ENCODE measurements at regions not wholly inside any gene's neighbourhood (a gene's known extent, or its start where the extent isn't known, plus 50 kb on each side); places are given as distances from the start of the nearest gene placed in this dataset.
"Not testable (repeated sequence)": the region's sequence is repeated elsewhere in the genome, so short reads cannot be mapped to it uniquely, and the experiment has no call there.

DNA sequence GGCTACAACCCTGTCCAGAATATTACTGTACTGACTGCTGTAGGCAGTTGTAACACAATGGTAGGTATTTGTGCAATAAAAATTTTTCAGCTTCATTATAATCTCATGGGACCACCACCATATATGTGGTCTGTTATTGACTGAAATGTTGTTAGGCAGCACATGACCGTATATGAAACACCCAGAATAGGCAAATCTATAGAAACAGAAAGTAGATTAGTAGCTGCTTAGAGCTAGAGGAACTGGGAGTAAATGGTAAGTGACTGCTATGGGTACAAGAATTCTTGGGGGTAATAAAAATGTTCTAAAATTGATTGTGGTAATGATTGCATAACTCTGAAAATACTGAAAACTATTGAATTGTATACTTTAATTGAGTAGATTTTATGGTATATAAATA is 185.7 kb downstream of the ESM1 start:
- Histone ChIP-seq H3K36me3 (ENCODE audit: control insufficient read depth in 2 of 2, insufficient read depth in 2 of 2, low read length in 2 of 2) (no peaks in the 10 kb centered on the region), H3K9ac (ENCODE audit: low read depth in 1 of 2, low read length in 2 of 2) (no peak overlapping the region), H3K27ac (ENCODE audit: low read depth in 2 of 2, low read length in 2 of 2) (no peak overlapping the region), H3K4me1 (ENCODE audit: control insufficient read depth in 2 of 2, insufficient read depth in 2 of 2, low read length in 2 of 2) (no peaks in the 10 kb centered on the region), H3K4me3 (ENCODE audit: low read length in 2 of 2) (no peak overlapping the region), H3K9me3 (ENCODE audit: control insufficient read depth in 2 of 2, low read length in 2 of 2) (no peaks in the 10 kb centered on the region), H3K27me3 (ENCODE audit: control insufficient read depth in 2 of 2, insufficient read depth in 2 of 2, low read length in 2 of 2) (no peaks in the 10 kb centered on the region)

DNA sequence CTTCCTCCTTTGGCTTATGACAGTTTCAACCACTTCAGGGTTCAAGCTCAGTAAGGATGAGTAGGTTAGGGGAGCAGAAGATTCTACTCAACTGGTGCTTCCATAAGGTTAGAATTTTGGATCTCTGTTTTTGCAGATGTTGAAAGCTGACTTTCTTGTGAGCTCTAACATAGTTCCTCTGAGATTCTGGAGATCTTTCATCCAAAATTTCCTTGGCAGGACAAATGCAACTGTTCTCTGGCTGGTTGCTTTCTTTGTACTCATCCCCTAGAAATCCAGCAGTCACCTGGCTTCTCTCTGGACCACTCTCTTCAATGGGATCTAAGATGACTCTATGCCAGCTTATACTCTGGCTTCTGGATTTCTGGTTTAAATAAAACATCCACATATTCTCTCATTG is 189.6 kb downstream of the ESM1 start:
- H3K27me3 ChIP-seq (ENCODE audit: control insufficient read depth in 2 of 2, insufficient read depth in 2 of 2, low read length in 2 of 2): no peaks in the 10 kb centered on the region
- no peak overlapping the region for H3K4me3 ChIP-seq (ENCODE audit: low read length in 2 of 2)
- no peaks in the 10 kb centered on the region for H3K9me3 ChIP-seq (ENCODE audit: control insufficient read depth in 2 of 2, low read length in 2 of 2)
- H3K9ac ChIP-seq (ENCODE audit: low read depth in 1 of 2, low read length in 2 of 2): no peak overlapping the region
- no peaks in the 10 kb centered on the region for H3K36me3 ChIP-seq (ENCODE audit: control insufficient read depth in 2 of 2, insufficient read depth in 2 of 2, low read length in 2 of 2)
- H3K4me1 ChIP-seq (ENCODE audit: control insufficient read depth in 2 of 2, insufficient read depth in 2 of 2, low read length in 2 of 2): no peaks in the 10 kb centered on the region
- H3K27ac ChIP-seq (ENCODE audit: low read depth in 2 of 2, low read length in 2 of 2): no peak overlapping the region

DNA sequence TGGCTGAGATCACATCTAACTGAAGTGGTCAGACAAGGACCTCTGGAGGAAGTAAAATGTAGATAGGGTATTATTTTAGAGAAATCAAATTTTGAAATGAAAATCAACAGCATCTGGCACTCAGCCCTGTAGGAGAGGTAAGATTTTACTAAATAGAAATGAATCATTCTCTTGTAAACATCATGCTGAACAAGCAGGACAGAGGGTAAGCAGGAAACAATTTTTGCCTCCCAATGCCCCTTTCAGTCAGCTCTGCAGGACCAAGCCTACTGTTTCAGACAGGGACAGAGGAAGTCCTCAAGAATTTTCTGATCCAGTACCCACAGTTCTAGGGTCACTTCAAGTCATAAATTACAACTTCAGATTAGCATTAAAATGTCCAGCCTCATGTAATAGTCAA is 190.1 kb downstream of the ESM1 start:
- Histone ChIP-seq H3K27ac (ENCODE audit: low read depth in 2 of 2, low read length in 2 of 2) (no peak overlapping the region), H3K4me1 (ENCODE audit: control insufficient read depth in 2 of 2, insufficient read depth in 2 of 2, low read length in 2 of 2) (no peaks in the 10 kb centered on the region), H3K36me3 (ENCODE audit: control insufficient read depth in 2 of 2, insufficient read depth in 2 of 2, low read length in 2 of 2) (no peaks in the 10 kb centered on the region)

DNA sequence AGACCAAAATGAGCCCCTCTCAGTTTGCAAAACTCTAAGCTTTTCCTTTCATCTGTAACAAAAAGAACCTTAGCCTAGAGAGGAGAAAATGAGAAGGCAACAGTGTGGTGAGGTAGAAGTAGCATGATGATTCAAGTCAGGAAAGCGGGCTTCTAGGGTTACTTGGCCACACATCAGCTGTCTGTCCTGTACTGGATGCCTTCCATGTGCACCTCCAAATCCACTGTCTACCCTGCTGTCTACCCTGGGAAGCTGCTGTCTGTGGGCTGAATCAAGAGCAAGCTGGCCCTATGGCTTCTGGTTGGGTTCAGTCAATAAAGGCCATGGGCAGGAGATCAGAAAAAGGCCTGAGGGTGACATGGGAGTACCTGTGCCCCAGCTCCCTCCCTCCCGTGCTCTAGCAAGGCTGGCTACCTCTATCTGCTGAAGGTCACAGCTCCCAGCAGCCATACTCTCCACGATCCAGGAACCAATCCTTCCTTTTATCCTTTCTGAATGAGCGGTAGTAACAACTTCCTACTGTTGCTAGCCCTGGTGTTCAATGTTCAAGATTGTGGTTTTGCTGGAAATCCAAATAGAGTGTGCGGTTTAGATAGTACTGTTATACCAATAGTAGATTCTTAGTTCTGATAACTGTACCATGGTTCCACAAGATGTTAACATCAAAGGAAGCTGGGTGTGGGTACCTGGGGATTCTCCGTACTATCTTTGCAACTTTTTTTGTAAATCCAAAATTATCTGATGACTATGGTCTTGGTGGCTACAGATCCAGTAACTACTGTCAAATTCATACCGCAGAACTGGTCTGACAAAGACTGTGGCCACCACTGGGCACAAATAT is 191.0 kb downstream of the ESM1 start:
- Histone ChIP-seq H3K27ac (ENCODE audit: low read depth in 2 of 2, low read length in 2 of 2) (no peak overlapping the region), H3K9ac (ENCODE audit: low read depth in 1 of 2, low read length in 2 of 2) (no peak overlapping the region), H3K4me3 (ENCODE audit: low read length in 2 of 2) (no peak overlapping the region)

More for the DNA sequence above, 190.1 kb downstream of the ESM1 start:
- no peaks in the 10 kb centered on the region for H3K27me3 ChIP-seq (ENCODE audit: control insufficient read depth in 2 of 2, insufficient read depth in 2 of 2, low read length in 2 of 2)
- H3K9ac ChIP-seq (ENCODE audit: low read depth in 1 of 2, low read length in 2 of 2): no peak overlapping the region
- no peaks in the 10 kb centered on the region for H3K9me3 ChIP-seq (ENCODE audit: control insufficient read depth in 2 of 2, low read length in 2 of 2)
- H3K4me3 ChIP-seq (ENCODE audit: low read length in 2 of 2): no peak overlapping the region

DNA sequence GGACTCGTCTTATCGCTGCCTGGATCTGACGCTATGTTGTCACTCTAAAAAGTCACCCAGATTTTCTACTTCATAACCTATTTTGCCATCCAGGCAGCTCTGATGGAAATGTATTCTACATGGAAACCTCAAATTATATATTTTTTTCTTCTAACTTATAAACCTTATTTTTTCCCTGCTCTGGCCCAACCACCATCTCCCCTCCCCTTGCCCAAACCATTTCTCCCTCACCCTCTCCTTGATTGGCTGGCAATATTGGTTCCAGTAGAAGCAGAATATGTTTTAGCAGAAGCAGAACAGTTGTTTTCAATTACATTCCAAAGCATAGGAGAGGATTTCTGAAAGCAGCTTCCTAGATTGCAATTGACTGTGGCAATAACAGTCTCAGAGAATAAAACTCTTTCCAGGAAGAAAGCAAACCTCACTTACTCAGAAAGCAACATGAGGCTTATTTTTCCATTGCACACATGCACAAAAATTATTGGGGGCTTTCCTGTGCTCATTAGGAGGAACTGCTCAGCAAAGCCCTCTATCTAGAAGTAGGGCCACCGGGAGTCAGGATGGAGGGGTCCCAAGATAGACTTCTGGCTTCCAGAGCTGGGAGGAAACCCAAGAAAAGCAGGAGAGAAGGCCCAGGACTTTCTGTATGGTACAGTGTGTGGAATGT is 191.8 kb downstream of the ESM1 start:
- no peak overlapping the region for H3K9ac ChIP-seq (ENCODE audit: low read depth in 1 of 2, low read length in 2 of 2)
- no peaks in the 10 kb centered on the region for H3K36me3 ChIP-seq (ENCODE audit: control insufficient read depth in 2 of 2, insufficient read depth in 2 of 2, low read length in 2 of 2)
- H3K27ac ChIP-seq (ENCODE audit: low read depth in 2 of 2, low read length in 2 of 2): no peak overlapping the region

More for the DNA sequence above, 191.0 kb downstream of the ESM1 start:
- no peaks in the 10 kb centered on the region for H3K4me1 ChIP-seq (ENCODE audit: control insufficient read depth in 2 of 2, insufficient read depth in 2 of 2, low read length in 2 of 2)
- H3K9me3 ChIP-seq (ENCODE audit: control insufficient read depth in 2 of 2, low read length in 2 of 2): no peaks in the 10 kb centered on the region
- H3K36me3 ChIP-seq (ENCODE audit: control insufficient read depth in 2 of 2, insufficient read depth in 2 of 2, low read length in 2 of 2): no peaks in the 10 kb centered on the region
- no peaks in the 10 kb centered on the region for H3K27me3 ChIP-seq (ENCODE audit: control insufficient read depth in 2 of 2, insufficient read depth in 2 of 2, low read length in 2 of 2)

DNA sequence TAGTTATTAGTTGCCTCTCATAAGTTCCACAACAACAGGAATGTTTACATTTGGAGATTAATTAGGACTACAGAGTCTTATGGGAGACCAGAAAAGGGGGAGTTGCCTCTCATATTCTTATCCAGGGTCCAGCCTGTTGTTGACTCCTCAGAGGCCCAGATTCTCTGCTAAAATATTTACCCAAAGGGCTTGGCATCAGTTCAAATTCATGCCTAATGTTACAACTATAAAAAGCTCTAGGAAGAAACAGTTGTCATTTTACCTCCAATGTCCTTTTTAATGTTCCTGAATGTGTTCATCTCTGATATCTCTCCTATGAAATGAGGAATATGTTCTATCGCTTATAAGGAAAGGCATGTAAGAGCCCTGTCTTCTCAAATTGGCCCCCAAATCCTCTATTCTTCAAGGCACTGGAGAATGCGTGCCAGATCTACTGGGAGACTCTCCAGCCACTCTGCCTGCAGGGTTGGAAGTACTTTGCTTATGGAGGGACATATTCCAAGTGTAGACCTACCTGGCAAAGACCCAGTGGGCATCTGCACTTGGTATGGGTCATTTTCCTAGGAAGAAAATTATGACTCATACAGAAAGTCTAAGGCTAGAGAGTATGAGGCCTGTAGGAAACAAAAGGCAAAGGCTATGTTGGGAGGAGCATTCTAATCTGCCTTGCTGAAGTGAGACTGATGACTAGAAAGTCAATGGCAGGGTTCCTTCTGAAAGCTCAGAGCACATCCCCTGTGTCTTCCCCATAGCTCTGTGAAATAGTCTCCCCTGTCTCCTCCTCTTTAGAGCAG is 192.6 kb downstream of the ESM1 start:
- Histone ChIP-seq H3K4me3 (ENCODE audit: low read length in 2 of 2) (no peak overlapping the region), H3K9ac (ENCODE audit: low read depth in 1 of 2, low read length in 2 of 2) (no peak overlapping the region), H3K4me1 (ENCODE audit: control insufficient read depth in 2 of 2, insufficient read depth in 2 of 2, low read length in 2 of 2) (no peaks in the 10 kb centered on the region), H3K9me3 (ENCODE audit: control insufficient read depth in 2 of 2, low read length in 2 of 2) (no peaks in the 10 kb centered on the region), H3K36me3 (ENCODE audit: control insufficient read depth in 2 of 2, insufficient read depth in 2 of 2, low read length in 2 of 2) (no peaks in the 10 kb centered on the region), H3K27ac (ENCODE audit: low read depth in 2 of 2, low read length in 2 of 2) (no peak overlapping the region), H3K27me3 (ENCODE audit: control insufficient read depth in 2 of 2, insufficient read depth in 2 of 2, low read length in 2 of 2) (no peaks in the 10 kb centered on the region)

More for the DNA sequence above, 191.8 kb downstream of the ESM1 start:
- no peaks in the 10 kb centered on the region for H3K9me3 ChIP-seq (ENCODE audit: control insufficient read depth in 2 of 2, low read length in 2 of 2)
- H3K27me3 ChIP-seq (ENCODE audit: control insufficient read depth in 2 of 2, insufficient read depth in 2 of 2, low read length in 2 of 2): no peaks in the 10 kb centered on the region
- no peak overlapping the region for H3K4me3 ChIP-seq (ENCODE audit: low read length in 2 of 2)
- H3K4me1 ChIP-seq (ENCODE audit: control insufficient read depth in 2 of 2, insufficient read depth in 2 of 2, low read length in 2 of 2): no peaks in the 10 kb centered on the region

DNA sequence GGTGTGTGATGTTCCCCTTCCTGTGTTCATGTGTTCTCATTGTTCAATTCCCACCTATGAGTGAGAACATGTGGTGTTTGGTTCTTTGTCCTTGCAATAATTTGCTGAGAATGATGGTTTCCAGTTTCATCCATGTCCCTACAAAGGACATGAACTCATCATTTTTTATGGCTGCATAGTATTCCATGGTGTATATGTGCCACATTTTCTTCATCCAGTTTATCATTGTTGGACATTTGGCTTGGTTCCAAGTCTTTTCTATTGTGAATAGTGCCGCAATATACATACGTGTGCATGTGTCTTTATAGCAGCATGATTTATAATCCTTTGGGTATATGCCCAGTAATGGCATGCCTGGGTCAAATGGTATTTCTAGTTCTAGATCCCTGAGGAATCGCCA is 197.5 kb downstream of the ESM1 start:
- H3K4me1 ChIP-seq (ENCODE audit: control insufficient read depth in 2 of 2, insufficient read depth in 2 of 2, low read length in 2 of 2); H3K27me3 ChIP-seq (ENCODE audit: control insufficient read depth in 2 of 2, insufficient read depth in 2 of 2, low read length in 2 of 2); H3K4me3 ChIP-seq (ENCODE audit: low read length in 2 of 2); H3K36me3 ChIP-seq (ENCODE audit: control insufficient read depth in 2 of 2, insufficient read depth in 2 of 2, low read length in 2 of 2); H3K27ac ChIP-seq (ENCODE audit: low read depth in 2 of 2, low read length in 2 of 2); H3K9ac ChIP-seq (ENCODE audit: low read depth in 1 of 2, low read length in 2 of 2); H3K9me3 ChIP-seq (ENCODE audit: control insufficient read depth in 2 of 2, low read length in 2 of 2): not testable (repeated sequence)

DNA sequence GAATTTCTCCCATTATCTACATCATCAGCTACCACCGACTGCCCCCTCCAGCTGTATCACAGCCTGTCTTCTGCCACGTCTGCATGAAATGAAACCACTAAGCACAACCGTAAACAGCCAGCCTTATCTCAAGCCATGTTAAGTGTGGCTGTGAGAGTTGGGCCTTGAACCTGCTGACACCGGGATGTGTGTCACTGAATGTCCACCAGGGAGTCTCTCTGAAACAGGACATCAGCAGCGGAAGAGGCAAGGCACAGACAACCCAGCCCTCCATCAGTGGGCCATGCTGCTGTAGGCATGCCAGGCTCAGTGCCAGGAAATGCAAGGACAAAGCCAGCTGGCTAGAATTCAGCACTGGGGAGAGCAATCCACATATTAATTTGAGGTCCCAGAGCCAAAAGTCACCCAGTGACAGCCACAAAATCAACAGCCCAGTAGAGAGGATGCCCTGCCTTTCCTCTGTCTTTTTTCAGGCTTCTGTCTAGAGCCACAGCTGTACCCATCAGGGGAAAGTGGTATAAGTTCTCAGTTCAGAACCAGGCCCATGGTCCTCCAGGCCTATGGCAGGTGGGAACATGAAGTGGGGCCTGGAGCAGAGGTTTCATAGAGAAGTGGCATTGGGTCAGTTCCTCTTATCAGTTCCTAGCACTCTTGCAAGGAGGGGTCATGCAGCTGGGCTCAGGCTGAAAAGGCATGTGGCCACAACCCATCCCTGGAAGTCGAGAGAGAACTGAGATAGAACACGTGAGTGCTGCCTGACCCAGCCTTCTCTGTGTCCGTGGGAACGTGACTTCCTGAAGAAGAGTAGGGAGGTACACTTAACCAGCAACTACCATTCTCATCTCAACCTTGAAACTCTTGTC is 199.4 kb downstream of the ESM1 start:
- no peak overlapping the region for H3K9ac ChIP-seq (ENCODE audit: low read depth in 1 of 2, low read length in 2 of 2)
- no peak overlapping the region for H3K27ac ChIP-seq (ENCODE audit: low read depth in 2 of 2, low read length in 2 of 2)
- H3K9me3 ChIP-seq (ENCODE audit: control insufficient read depth in 2 of 2, low read length in 2 of 2): no peaks in the 10 kb centered on the region
- no peak overlapping the region for H3K4me3 ChIP-seq (ENCODE audit: low read length in 2 of 2)
- H3K36me3 ChIP-seq (ENCODE audit: control insufficient read depth in 2 of 2, insufficient read depth in 2 of 2, low read length in 2 of 2): no peaks in the 10 kb centered on the region
- no peaks in the 10 kb centered on the region for H3K4me1 ChIP-seq (ENCODE audit: control insufficient read depth in 2 of 2, insufficient read depth in 2 of 2, low read length in 2 of 2)
- H3K27me3 ChIP-seq (ENCODE audit: control insufficient read depth in 2 of 2, insufficient read depth in 2 of 2, low read length in 2 of 2): no peaks in the 10 kb centered on the region

DNA sequence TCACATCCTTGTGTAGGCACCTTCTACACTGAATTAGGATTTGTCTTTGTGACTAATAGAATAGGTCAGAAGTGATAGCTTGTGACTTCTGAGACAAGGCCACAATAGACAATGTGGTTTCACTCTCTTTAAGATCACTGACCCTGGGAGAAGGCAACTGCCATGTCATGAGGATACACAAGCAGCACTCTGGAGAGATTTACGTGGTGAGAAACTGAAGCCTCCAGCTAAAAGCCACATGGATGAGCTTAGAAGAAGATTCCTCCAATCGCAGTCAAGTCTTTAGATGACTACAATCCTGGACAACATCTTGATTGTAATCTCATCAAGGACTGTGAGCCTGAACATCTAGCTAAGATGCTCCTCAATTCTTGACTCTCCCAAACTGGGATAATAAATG is 206.6 kb downstream of the ESM1 start:
- Histone ChIP-seq H3K4me3 (ENCODE audit: low read length in 2 of 2) (no peak overlapping the region), H3K4me1 (ENCODE audit: control insufficient read depth in 2 of 2, insufficient read depth in 2 of 2, low read length in 2 of 2) (no peaks in the 10 kb centered on the region), H3K36me3 (ENCODE audit: control insufficient read depth in 2 of 2, insufficient read depth in 2 of 2, low read length in 2 of 2) (no peaks in the 10 kb centered on the region), H3K27me3 (ENCODE audit: control insufficient read depth in 2 of 2, insufficient read depth in 2 of 2, low read length in 2 of 2) (no peaks in the 10 kb centered on the region), H3K27ac (ENCODE audit: low read depth in 2 of 2, low read length in 2 of 2) (no peak overlapping the region), H3K9ac (ENCODE audit: low read depth in 1 of 2, low read length in 2 of 2) (no peak overlapping the region), H3K9me3 (ENCODE audit: control insufficient read depth in 2 of 2, low read length in 2 of 2) (no peaks in the 10 kb centered on the region)

All from mucosa of rectum (tissue), 2 donors.